HG03135 (cell line): ENCODE measurements at regions not wholly inside any gene's neighbourhood (a gene's known extent, or its start where the extent isn't known, plus 50 kb on each side); places are given as distances from the start of the nearest gene placed in this dataset.
"Not testable (repeated sequence)": the region's sequence is repeated elsewhere in the genome, so short reads cannot be mapped to it uniquely, and the experiment has no call there.

Source experiments
- ATAC-seq: cut with Tn5 transposase; IDR thresholded peaks from one replicate; pipeline ENCODE4 v1.9.1; 2021; ENCODE audit warnings: mild to moderate bottlenecking, moderate library complexity; ENCODE audit not compliant: unreplicated experiment

DNA sequence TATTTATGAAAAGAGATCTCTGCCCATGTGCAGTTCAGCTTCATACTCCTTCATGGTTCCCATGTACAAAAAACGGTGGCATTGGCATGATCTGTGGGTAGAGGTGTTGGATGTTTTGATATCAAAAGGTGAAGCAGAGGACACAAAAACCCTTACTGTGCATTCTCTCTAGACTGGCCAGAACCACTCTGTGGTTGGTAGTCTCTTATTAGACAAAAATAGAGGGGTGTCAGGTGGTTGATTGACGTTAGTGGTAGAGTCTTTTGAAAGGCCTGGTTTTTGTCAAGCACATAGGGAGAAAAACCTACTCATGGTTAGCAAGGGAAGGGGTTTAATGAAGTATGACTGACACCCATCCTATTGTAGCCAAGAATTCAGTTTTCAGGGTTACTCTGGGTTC is 400.0 kb upstream of the TMPRSS15 start:
- no peak for ATAC-seq

DNA sequence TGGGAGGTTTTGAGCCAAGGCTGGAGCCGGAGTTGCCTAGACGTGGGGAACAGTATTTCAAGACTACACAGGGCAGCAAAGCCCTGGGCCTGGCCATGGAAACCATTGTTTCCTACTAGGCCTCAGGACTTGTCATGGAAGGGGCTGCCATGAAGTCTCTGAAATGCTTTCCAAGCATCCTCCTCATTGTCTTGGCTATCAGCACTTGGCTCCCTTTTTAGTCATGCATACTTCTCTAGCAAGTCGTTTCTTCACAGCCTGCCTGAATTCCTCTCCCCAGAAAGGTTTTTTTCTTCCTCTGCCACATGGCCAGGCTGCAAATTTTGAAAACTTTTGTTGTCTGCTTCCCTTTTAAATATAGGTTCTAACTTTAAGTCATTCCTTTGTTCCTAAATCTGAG is 406.6 kb upstream of the TMPRSS15 start:
- no peak for ATAC-seq

DNA sequence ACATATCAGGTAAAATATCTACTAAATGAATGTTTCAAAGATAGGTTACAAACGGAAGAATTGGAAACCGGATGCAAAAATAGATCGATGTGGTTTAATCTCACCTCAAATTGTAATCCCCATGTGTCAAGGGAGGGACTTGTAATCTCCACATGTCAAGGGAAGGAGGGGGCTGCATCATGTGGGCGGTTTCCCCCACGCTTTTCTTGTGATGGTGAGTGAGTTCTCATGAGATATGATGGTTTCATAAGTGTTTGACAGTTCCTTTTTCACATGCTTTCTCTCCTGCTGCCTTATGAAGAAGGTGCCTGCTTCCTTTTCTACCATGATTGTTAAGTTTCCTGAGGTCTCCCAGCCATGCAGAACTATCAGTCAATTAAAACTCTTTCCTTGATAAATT is 408.7 kb upstream of the TMPRSS15 start:
- no peak for ATAC-seq

DNA sequence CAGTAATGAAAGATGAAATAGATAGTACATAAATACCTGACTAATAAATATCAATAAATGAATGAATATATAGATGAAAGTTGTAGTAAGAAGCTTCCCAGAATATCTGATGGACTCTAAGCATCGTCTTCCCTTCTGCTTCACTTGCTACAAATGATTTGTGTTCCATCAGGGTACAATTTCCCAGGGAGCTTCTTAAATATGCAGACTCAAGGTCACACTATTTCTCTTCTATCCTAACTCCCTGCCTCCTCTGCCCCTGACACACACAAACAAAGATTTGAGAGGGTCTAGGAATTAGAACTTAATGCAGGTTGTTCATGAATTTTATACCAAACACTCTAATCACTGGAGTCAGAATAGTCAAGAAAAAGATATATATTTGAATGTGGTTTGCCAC is 415.9 kb upstream of the TMPRSS15 start:
- no peak for ATAC-seq

DNA sequence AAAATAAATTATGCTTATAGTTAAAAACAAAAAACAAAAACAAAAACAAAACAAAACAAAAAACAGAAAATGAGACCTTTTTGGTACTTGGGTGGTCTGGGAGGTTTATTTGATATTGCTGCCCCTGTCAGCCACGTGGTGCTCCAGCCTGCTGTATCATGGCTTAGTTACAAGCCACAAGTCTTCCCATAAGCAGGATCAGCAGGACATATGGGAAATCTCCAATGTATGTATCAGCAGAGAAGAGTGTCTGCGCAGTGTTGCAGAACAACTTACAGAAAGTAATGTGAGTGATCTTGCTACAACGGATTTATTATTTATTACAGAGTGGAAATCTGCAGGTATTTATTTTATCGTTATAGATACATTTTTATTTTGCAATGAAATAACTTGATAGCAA is 423.0 kb upstream of the TMPRSS15 start:
- ATAC-seq: no peak

DNA sequence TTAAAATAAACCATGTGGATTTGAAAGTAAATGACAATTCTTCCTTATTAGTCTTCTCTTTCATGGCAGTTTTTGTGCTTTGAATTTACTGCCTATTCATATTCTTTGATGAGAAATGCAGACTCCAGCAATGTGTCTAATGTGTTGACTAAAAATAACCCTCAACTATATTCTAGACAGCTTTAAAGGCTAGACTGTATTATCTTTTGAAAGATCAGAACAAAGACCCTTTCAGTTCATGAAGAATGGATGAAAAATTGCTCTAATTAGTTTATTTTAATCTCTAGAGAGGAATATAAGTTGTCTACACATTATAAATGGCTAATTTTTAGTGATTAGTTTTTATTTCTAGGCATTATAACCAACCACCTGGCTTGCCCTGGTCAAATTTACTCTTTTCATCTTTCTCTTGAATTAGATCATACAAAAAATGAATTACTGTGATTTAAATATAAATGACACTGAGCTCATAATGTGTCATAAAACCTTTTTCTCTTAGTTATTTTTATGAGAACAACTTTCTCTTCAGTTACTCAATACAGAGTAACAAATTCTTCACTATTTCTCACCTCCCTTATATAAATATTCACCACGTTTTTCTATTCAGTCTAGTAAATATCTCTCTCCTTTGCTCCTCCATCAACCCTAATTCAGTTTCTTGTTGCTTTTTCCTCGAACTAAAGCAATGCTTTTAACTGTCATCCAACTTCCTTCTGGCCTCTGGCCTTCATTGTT is 428.5 kb upstream of the TMPRSS15 start:
- no peak for ATAC-seq

DNA sequence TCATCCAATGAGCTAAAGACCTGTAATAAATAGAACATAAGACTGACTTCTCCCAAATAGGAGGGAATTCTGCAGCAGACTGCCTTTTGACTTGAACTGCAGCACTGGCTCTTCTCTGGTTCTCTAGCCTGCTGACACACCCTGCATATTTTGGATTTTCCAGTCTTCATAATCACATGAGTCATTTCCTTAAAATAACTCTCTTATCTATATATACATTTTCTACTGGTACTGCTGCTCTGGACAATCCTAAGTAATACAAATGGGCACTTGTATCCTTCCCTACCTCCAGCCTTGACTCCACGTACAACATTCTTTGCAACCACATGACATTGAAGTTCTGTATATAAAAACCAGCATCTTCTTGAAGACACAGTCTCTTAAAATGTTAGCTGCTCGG is 429.4 kb upstream of the TMPRSS15 start:
- ATAC-seq: no peak

DNA sequence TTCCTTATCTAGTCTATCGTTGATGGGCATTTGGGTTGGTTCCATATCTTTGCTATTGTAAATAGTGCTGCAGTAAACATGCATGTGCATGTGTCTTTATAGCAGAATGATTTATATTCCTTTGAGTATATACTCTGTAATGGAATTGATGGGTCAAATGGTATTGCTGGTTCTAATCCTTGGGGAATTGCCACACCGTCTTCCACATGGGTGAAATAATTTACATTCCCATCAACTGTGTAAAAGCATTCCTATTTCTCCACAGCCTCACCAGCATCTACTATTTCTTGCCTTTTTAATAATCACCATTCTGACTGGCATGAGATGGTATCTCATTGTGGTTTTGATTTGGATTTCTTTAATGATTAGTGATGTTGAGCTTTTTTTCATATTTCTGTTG is 430.5 kb upstream of the TMPRSS15 start:
- ATAC-seq: not testable (repeated sequence)

DNA sequence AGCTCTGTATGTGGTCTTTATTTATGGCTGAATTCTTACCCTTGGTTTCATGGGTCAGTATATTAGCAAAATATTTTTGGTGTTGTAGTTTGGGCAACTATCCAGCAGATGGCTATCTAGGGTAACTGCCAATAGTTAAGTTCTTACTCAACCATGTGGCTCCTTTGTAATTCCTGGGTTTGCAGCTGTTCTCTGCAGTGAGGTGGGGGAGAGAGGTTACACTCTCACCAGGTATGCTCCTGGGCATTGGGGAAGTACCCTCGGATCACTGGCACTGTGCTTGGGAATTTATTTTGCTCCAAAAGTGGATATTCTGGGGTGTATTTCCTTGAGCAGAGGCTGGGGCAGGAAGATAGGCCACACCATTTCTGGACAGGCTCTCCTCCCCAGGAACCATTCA is 436.7 kb upstream of the TMPRSS15 start:
- no peak for ATAC-seq

DNA sequence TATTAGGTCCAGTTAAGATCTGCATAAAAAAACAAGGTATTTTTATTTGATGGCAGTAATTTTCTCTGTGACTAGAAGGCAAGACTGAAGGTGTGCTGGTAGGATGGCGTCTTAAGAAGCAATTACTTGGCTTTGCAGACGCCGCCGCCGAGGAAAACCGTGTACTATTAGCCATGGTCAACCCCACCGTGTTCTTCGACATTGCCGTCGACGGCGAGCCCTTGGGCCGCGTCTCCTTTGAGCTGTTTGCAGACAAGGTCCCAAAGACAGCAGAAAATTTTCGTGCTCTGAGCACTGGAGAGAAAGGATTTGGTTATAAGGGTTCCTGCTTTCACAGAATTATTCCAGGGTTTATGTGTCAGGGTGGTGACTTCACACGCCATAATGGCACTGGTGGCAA is 454.0 kb upstream of the TMPRSS15 start:
- not testable (repeated sequence) for ATAC-seq

DNA sequence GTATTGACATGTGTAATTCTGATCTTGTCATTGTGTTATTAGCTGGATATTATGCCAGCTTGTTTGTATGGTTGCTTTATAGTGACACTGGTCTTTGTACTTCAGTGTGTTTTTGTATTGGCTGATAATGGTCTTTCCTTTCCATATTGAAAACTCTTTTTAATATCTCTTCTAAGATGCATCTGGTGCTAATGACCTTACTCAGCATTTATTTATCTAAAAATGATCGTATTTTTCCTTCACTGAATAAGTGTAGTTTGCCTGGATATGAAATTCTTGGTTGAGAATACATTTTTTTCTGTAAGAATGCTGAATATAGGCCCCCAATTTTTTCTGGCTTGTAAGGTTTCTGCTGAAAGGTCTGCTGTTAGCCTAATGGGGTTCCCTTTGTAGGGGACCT is 465.5 kb upstream of the TMPRSS15 start:
- ATAC-seq: no peak

DNA sequence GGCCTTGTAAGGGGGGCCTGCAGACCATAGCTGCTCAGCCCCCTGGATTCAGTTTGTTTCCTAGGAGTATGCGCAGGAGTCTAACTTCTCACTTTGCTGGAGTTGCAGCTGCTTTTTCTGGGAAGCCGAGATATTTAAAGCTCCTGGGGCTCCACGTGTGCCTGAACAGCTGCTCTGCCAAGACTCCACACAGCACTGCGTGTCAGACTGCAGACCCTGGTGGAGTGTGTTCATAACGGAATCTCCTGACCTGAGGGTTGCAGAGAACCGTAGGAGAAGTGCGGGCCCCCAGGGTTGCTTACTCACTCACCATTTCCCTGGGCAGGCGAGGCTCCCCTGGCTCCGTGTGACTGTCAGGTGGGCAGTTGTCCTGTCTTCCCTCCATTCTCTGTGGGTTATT is 474.3 kb upstream of the TMPRSS15 start:
- ATAC-seq: no peak

DNA sequence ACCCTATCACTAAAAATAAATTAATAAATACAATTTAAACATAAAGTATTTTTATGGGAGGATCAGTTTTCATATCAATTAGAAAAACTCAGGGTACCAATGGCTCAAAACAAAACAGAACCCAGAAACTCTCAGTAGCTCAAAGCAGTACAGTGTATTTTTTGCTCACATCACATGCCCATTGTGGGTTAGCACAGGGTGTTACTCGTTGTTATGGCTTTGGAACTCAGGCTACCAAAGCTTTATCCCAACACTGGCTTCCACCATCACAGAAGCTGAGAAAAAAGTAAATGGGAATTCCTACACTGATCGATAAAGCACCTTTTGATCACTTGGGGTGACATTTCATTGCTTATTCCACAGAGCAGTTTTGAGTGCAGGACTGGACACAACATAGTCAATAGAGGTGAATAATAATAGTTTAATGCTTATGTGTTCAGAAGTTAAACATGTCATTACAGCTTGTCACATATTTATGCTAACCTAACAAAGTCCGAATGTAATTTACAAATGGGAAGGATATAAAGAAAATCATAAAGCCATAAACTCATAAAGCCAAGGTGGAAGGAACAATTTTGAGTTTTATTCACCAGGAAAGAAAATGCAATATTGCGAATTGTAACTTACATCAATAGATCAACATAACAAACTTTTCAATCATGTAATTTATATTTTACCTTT is 484.5 kb upstream of the TMPRSS15 start:
- no peak for ATAC-seq

DNA sequence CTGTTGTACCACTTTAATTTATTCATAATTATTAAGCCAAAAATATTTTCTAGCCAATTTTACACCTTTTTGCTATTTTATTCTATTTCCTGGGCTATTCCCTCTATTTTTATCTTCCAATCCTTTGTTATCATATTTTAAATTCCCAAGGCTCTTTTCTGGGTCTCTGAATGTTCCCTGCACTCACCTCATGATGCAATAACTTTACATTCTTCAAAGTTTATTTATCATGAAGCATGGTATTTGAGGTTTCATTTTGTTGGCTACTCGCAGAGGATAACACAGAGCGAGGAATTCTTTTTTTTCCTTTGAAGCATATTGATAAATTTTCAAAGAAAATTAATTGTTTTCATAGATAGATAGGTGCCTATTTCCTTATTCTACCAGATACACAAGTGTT is 489.8 kb upstream of the TMPRSS15 start:
- no peak for ATAC-seq

DNA sequence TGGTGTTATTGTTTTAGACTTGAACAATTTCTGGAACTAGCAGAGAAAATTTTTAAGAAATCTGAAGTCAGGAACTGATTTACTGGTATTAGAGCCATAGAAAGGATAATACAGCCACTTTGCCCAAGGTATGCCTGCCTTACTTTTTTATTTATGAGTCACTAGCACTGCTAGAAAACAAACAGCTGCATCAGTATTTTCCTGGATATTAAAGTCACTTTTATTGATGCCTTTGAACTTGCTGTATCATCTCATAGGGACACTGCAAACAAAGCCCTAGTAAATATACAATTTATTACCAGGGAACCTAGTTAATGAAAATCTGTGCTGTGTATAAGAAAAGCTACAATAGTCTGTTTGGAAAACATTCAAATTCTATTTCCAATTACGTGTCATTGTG is 490.8 kb upstream of the TMPRSS15 start:
- no peak for ATAC-seq

DNA sequence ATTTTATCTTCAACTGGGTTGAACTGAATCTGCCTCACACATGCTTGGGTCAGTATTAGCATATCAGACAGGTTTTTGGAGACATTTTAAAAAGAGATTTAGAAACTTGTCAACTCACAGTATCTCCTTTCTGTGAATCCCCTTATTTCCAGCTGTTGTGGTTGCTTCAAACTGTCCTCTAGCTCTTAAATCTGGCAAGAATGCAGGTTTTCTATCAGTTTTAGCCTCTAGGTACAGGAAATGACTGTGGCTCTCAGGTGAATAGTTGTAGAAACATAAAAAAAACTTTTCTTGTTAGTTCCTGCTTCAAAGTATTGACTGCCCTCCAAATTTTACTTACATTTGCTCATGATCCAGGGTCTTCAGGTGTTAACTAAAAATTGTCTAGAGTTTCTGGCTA is 495.7 kb upstream of the TMPRSS15 start:
- no peak for ATAC-seq

DNA sequence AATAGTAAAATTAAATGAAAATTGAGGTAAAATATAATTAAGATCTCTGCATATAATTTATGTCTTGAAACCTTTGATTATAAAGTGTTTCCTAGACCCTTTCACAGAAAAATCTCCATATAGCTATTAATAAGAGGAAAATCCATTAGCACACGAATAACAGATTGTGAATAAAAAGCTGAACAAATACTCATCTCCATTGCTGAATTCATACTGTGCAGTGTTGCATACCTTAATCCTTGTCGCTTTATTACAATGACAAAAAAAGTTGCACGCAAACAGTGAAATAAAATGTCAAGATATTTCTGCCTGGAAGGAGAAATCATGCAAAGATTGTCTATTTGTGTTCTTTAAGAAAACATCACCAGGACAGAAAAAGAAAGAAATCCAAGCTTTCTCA is 499.1 kb upstream of the TMPRSS15 start:
- no peak for ATAC-seq

DNA sequence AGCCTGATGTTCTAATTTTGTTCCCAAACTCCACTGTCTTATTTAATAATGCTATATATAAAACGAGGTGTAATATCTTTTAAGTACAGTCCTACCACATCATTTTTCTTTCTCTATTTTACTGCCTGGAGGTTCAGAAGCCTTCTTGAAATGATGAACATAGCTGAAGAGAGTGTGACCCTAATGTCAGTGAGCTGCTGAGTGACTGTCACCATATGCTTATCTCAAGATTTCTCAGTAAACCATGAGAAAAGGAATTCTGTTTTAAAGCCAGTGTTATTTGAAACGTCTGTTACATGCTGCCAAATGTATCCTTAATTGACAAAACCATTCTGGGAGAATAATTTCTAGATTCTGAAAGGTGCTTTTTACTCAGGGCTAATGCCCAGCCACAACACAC is 503.5 kb upstream of the TMPRSS15 start:
- no peak for ATAC-seq

DNA sequence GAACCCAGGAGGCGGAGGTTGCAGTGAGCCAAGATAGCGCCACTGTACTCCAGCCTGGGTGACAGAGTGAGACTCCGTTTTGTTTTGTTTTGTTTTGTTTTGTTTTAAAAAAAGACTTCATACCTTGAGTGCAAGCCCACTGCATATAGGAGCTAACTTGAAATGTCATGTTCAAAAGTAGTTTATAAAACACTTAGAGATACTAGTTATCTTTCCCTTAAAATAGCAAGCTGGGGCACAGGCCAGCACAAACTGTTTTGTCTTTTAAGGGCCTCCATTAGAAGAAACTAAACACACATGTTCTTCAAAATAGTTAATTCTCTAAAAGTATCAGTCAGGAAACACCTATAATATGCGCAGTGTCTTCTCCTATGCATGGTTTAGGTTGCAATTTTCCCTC is 505.1 kb upstream of the TMPRSS15 start:
- no peak for ATAC-seq

DNA sequence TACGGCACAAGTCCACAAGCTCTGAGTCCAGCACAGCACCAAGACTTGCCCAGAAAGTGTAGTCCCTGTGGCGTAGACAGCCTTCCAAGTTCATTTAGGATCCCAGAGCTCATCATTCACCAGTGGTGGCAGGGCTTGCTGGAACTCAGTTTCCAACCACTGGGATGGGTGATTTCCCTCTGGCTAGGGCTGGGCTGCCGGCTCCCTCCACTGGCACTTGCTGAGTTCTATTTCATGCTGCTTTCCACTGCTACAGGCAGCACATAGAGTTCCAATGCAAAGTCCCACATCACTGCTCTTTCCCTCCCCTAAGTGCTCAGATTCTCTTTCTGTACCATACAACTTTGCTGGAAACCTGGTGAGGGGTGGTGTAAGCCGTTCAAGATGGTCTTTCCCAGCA is 510.3 kb upstream of the TMPRSS15 start:
- ATAC-seq: no peak

DNA sequence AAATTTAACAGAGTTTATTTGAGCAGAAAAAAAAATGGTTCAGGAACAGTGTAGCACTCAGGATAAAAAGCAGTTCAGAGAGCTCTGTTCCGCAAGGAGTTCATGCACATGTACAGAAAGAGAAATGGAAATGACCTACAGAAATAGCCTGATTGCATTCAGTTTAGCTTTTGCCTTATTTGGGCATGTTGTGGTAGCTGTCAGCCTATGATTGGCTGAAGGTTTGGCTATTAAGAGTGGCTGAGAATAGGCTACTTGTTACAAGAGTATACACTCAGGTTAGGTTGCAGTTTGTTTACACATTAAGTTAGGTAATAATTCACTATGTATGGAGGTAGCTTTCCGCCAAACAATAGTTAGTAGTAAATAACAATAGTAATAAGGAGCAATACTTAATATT is 511.0 kb upstream of the TMPRSS15 start:
- ATAC-seq: no peak

DNA sequence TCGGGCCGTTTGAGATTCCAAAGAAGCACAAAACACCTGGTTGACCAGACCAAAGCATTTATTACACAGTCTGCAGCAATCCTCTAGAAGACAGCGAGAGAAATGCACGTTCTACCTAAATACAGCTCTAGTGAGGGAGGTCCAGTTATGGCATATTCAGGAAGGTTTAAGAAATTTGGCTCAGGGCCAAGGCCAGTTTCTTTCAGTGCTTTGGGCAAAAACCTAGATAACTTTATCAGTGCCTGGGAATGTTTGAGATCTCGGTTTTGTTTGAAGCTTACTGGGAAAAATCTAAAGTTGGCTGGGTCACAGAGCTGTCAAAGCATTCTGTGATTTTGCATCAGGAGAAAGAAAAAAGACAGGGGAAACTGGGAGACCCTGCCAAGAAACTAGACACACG is 514.0 kb upstream of the TMPRSS15 start:
- no peak for ATAC-seq

DNA sequence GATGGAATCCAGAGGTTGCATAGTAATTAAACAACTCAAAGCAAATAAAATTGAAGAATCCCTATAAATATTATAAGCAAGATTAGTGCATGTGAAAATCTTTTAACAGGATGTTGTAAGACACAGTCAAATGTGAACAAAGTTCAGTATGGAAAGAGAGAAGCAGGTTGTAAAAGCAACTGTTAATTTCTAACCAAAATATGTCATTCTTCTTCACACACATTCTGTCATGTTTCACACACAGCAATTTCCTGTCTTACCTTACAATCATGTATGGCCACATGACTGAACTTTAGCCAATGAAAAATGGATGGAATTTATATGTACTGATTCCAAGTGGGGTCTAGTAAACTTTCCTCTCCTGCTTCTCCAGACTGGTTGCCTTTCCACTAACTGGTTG is 527.7 kb upstream of the TMPRSS15 start:
- no peak for ATAC-seq
